ENCODE measurements at regions not wholly inside any gene's neighbourhood (a gene's known extent, or its start where the extent isn't known, plus 50 kb on each side); places are given as distances from the start of the nearest gene placed in this dataset.
"Not testable (repeated sequence)": the region's sequence is repeated elsewhere in the genome, so short reads cannot be mapped to it uniquely, and the experiment has no call there.

- TF ChIP-seq ZNF660 (CRISPR knock-in tag; IDR thresholded peaks at IDR 0.05; ENCODE audit: borderline replicate concordance, low read depth) = no peak
- TF ChIP-seq KAT7 (CRISPR knock-in tag; IDR thresholded peaks at IDR 0.05; ENCODE audit: borderline replicate concordance) = no peak
These were observed 61.2 kb upstream of the CCL1 start (continued) for GRCh38 chr17:34423978-34424813.

- H3K9ac ChIP-seq (ENCODE audit: insufficient read depth, low read depth, low read length); H3K4me3 ChIP-seq (replicated peaks in 1 of 3; ENCODE audit: insufficient read depth in 1 of 3, low read depth in 2 of 3, low read length in 3 of 3); H3K79me2 ChIP-seq (ENCODE audit: insufficient read depth, low read length); FAIRE-seq; H3K4me1 ChIP-seq (ENCODE audit: insufficient read depth, low read length); BruUV-seq (replicated peaks); DNase-seq (ENCODE audit: low spot score); ATAC-seq; H2AFZ ChIP-seq (ENCODE audit: low read length); H3K36me3 ChIP-seq (replicated peaks in 1 of 2; ENCODE audit: control insufficient read depth in 1 of 2, insufficient read depth in 2 of 2, low read length in 2 of 2); H3K4me2 ChIP-seq (ENCODE audit: low read depth, low read length); H3K9me3 ChIP-seq (ENCODE audit: low read length); H4K20me1 ChIP-seq (ENCODE audit: insufficient read depth, low read length); H3K27me3 ChIP-seq (ENCODE audit: control insufficient read depth in 1 of 2, insufficient read depth in 2 of 2, low read length in 2 of 2); CTCF ChIA-PET (ENCODE audit: low intra/inter-chr PET ratio, low total read pairs); H3K27ac ChIP-seq (ENCODE audit: extremely low read length, insufficient read depth, low read length); POLR2A ChIA-PET: not testable (repeated sequence)
- WGBS (ENCODE audit: low lambda C conversion rate) = 51% methylated on average over 5 of the region's 7 CpGs
- intact Hi-C loops (cut with micrococcal nuclease; ENCODE audit: unreplicated experiment) (loop anchor here (5.0 to 10.0 kb wide), 2 partner anchors 554 to 1111 kb away; partner anchors contain the start of gene SLFN12L), in situ Hi-C loops (cut with HindIII; ENCODE audit: extremely low pct_ligation_motif_present, low pct_unique_long_range_greater_than_20kb) (loop anchor here (5.0 to 25.0 kb wide), 4 partner anchors 61 to 1114 kb away; partner anchors contain the start of genes FNDC8 and SLFN12L)
These were observed 60.3 kb upstream of the CCL1 start for GRCh38 chr17:34423315-34423714.

- H3K4me2 ChIP-seq (ENCODE audit: low read depth, low read length) = no peak overlapping the region
- TF ChIP-seq PRDM4 (CRISPR knock-in tag; IDR thresholded peaks at IDR 0.05; ENCODE audit: borderline replicate concordance) = no peak
- no peak for TF ChIP-seq TP53 (CRISPR knock-in tag; conservative IDR thresholded peaks at IDR 0.05)
- TF ChIP-seq, protein P1, sequence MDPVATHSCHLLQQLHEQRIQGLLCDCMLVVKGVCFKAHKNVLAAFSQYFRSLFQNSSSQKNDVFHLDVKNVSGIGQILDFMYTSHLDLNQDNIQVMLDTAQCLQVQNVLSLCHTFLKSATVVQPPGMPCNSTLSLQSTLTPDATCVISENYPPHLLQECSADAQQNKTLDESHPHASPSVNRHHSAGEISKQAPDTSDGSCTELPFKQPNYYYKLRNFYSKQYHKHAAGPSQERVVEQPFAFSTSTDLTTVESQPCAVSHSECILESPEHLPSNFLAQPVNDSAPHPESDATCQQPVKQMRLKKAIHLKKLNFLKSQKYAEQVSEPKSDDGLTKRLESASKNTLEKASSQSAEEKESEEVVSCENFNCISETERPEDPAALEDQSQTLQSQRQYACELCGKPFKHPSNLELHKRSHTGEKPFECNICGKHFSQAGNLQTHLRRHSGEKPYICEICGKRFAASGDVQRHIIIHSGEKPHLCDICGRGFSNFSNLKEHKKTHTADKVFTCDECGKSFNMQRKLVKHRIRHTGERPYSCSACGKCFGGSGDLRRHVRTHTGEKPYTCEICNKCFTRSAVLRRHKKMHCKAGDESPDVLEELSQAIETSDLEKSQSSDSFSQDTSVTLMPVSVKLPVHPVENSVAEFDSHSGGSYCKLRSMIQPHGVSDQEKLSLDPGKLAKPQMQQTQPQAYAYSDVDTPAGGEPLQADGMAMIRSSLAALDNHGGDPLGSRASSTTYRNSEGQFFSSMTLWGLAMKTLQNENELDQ (CRISPR knock-in tag; IDR thresholded peaks at IDR 0.05; ENCODE audit: borderline replicate concordance) = no peak
- TF ChIP-seq ZNF362 (CRISPR knock-in tag; IDR thresholded peaks at IDR 0.05; ENCODE audit: borderline replicate concordance) = no peak
- H4K20me1 ChIP-seq (ENCODE audit: insufficient read depth, low read length) = no peaks in the 10 kb centered on the region
- BruUV-seq (replicated peaks) = no TSS peak
- H3K4me3 ChIP-seq (replicated peaks in 1 of 3; ENCODE audit: insufficient read depth in 1 of 3, low read depth in 2 of 3, low read length in 3 of 3) = no peak overlapping the region
- H3K9me3 ChIP-seq (ENCODE audit: low read length) = no peaks in the 10 kb centered on the region
- in situ Hi-C loops (cut with HindIII; ENCODE audit: extremely low pct_ligation_motif_present, low pct_unique_long_range_greater_than_20kb) = loop anchor here (5.0 to 25.0 kb wide), 4 partner anchors 64 to 1116 kb away; partner anchors contain the start of genes FNDC8 and SLFN12L
- no peaks in the 10 kb centered on the region for H3K79me2 ChIP-seq (ENCODE audit: insufficient read depth, low read length)
- CTCF ChIA-PET (ENCODE audit: low intra/inter-chr PET ratio, low total read pairs) = interaction anchor here (1.5 to 2.0 kb wide), 4 partner anchors 98 to 1113 kb away, joined by 4 to 19 read pairs (median 6); partner anchors contain the start of gene RAD51D
- FAIRE-seq = no peak
- ATAC-seq = no peak
- WGBS (ENCODE audit: low lambda C conversion rate) = 49% methylated on average over 3 of the region's 3 CpGs
- H3K27ac ChIP-seq (ENCODE audit: extremely low read length, insufficient read depth, low read length) = no peak overlapping the region
- intact Hi-C loops (cut with micrococcal nuclease; ENCODE audit: unreplicated experiment) = loop anchor here (5.0 to 10.0 kb wide), 2 partner anchors 556 to 1114 kb away; partner anchors contain the start of gene SLFN12L
- H3K9ac ChIP-seq (ENCODE audit: insufficient read depth, low read depth, low read length) = no peak overlapping the region
- POLR2A ChIA-PET = no interaction called here
- no peaks in the 10 kb centered on the region for H3K4me1 ChIP-seq (ENCODE audit: insufficient read depth, low read length)
- DNase-seq (ENCODE audit: low spot score) = no peak
- peaks cover 0 to 3% of the 10 kb centered on the region in 2 experiments; a peak in 2 of 5 replicates for H3K27me3 ChIP-seq (ENCODE audit: control insufficient read depth in 1 of 2, insufficient read depth in 2 of 2, low read length in 2 of 2)
- no peak overlapping the region for H2AFZ ChIP-seq (ENCODE audit: low read length)
- no peaks in the 10 kb centered on the region for H3K36me3 ChIP-seq (replicated peaks in 1 of 2; ENCODE audit: control insufficient read depth in 1 of 2, insufficient read depth in 2 of 2, low read length in 2 of 2)
These were observed 57.9 kb upstream of the CCL1 start for GRCh38 chr17:34420900-34421299.
